GM12872 (cell line): ENCODE measurements at regions not wholly inside any gene's neighbourhood (a gene's known extent, or its start where the extent isn't known, plus 50 kb on each side); places are given as distances from the start of the nearest gene placed in this dataset.

Experiments
- CTCF ChIP-seq: IDR thresholded peaks from 3 replicates; pipeline ENCODE4 v1.5.1; 2011; ENCODE audit warnings: low read depth, mild to moderate bottlenecking, low read length, moderate library complexity; ENCODE audit not compliant: insufficient read depth

GRCh38 chr20:60327971-60328660 lies 369.9 kb downstream of the CDH26 start:
- no peak for TF ChIP-seq CTCF

DNA sequence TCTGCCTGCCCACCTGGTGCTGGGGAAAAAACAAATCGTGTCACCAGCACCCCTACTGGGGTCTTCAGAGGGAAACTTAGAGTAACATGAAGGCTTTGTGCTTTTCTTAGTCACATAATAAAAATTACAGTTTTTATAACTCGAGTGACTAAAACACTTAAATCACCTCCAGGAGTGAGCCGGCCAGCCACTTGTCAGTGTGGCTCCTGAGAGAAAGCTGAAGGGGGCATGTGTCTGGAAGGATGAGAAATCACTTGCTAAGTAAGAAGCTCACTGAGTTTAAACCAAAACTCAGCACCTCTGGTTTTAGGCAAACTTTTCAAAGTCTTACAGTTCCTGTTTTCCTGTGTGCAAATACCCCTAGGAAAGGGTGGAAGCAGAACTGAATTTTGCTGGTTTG lies 372.2 kb downstream of the CDH26 start:
- no peak for TF ChIP-seq CTCF

GRCh38 chr20:60331688-60332300 lies 373.6 kb downstream of the CDH26 start:
- no peak for TF ChIP-seq CTCF

- no peak for TF ChIP-seq CTCF
Measured at GRCh38 chr20:60332523-60332922, 374.3 kb downstream of the CDH26 start.

DNA sequence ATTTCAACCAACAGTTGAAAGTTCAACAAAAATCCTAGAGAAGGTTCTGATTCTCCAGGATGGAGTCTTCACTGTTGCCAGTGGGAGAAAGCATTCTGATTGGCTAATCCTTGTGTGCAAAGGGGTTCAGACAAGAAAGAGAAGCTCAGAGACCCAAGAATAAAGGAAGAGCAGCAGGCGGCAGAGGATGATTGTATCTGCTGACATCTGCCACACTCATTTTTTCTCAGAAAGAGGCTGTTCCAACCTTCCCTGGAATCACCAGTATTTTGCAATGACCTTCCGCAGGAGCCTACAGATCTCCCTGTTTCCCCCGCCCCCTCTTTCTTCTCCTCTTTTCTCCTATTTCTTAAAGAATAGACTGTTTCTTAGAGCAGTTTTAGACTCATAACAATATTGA lies 376.7 kb downstream of the CDH26 start:
- TF ChIP-seq CTCF = no peak

GRCh38 chr20:60338556-60338955 lies 380.3 kb downstream of the CDH26 start:
- TF ChIP-seq CTCF = no peak

DNA sequence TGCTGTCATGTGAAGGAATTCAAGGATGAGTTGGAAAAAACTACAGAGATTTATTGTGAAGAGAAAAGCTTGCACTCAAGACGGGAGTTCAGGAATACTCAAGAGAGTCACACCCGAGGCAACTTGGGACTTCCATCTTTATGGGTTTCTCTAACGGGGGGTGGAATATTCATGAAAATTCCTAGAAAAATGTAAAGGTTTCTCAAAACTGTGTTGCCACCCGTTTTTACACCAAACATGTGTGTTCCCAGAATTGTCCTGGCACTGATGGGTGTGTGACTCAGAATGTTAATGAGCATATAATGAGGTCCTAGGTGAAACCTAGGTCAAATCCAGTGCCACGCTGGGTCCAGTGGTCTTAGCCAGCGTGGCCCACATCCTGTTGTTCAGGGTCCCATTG lies 381.5 kb downstream of the CDH26 start:
- TF ChIP-seq CTCF = no peak
